ENCODE measurements at regions not wholly inside any gene's neighbourhood (a gene's known extent, or its start where the extent isn't known, plus 50 kb on each side); places are given as distances from the start of the nearest gene placed in this dataset.

DNA sequence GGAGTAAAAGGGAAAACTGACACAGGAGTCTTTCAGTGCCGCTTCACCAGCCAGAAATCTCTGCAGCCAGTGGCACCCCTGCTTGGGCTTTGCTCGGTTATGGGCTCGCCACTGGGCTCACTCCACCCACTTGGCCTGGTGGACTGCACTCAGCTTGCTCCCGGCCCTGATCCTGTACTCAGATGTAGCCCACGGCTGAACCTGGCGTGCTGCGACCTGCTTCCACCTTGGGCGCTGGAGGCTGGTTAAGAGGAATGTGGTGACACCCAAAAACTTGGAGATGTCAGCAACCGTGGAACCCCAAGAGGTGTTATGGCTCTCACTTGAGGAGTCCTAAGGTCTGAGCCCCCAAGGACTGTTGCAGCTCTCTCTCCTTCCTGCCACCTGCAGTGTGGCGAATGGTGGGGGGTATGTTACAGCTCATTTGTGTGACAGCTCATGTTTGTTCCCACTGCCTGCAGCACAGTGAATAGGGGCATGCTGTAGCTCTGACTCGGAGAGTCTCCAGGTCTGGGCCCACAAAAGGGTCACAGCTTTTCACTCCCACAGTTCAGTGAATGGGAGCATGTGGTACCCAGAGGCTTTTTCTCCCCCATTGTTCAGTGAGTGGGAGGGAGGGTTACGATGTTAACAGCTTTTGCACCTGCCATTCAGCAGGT is 1124.5 kb upstream of the ATXN8OS start:
- no peaks in the 10 kb centered on the region for H3K4me1 Mint-ChIP-seq (ENCODE audit: low read depth, unreplicated experiment)
- H3K27ac ChIP-seq (ENCODE audit: low read depth, low read length) = no peak overlapping the region
- no peaks in the 10 kb centered on the region for H3K27me3 Mint-ChIP-seq (ENCODE audit: low read depth, unreplicated experiment)
- no peaks in the 10 kb centered on the region for H4K20me1 ChIP-seq (ENCODE audit: insufficient read depth, low read length)
- H3K4me3 ChIP-seq (ENCODE audit: insufficient read depth, low read depth, low read length) = no peak overlapping the region
- TF ChIP-seq CTCF (IDR thresholded peaks at IDR 0.05; ENCODE audit: insufficient read depth, low read depth, low read length) (no peak), EZH2 (IDR thresholded peaks at IDR 0.05; ENCODE audit: insufficient read depth, low read length) (no peak)
- H3K36me3 ChIP-seq (ENCODE audit: insufficient read depth, low read length) = no peaks in the 10 kb centered on the region
- H3K79me2 ChIP-seq (ENCODE audit: insufficient read depth, low read length) = no peaks in the 10 kb centered on the region
- FAIRE-seq (no peak), DNase-seq (ENCODE audit: low read depth) (no peak)
- H3K9me3 Mint-ChIP-seq (ENCODE audit: unreplicated experiment) = no peaks in the 10 kb centered on the region
- no peak overlapping the region for H2AFZ ChIP-seq (ENCODE audit: low read depth, low read length)
- no peaks in the 10 kb centered on the region for H3K27me3 ChIP-seq (ENCODE audit: insufficient read depth, low read length)
- no peak overlapping the region for H3K9ac ChIP-seq (ENCODE audit: low read length)
- H3K9me3 ChIP-seq (ENCODE audit: insufficient read depth, low read depth, low read length) = no peaks in the 10 kb centered on the region
- no peak overlapping the region for H3K4me3 Mint-ChIP-seq (ENCODE audit: unreplicated experiment)
- no peak overlapping the region for H3K4me2 ChIP-seq (ENCODE audit: low read length)
- no peaks in the 10 kb centered on the region for H3K36me3 Mint-ChIP-seq (ENCODE audit: low read depth, unreplicated experiment)
- H3K27ac Mint-ChIP-seq (ENCODE audit: unreplicated experiment) = no peak overlapping the region
- no peaks in the 10 kb centered on the region for H3K4me1 ChIP-seq (ENCODE audit: insufficient read depth, low read length)

DNA sequence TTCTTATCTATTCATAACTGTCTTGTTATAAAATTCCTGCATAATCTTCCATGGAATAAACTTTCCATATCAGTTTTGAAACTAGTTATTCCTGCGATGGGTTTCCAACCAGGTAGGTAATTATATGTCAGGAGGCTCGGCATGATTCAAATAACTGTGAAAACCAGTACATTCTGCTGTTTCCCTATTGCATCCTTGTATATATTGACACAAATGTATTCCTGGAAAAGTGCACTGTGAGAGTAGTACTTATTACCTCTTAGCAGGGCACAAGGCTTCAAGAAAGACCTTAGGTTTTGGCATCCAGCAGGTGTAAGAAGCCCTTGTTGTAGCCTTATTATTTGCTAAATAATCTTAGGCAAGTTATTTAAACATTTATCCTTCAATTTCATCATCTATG is 1131.3 kb upstream of the ATXN8OS start:
- Histone ChIP-seq H3K4me1 (ENCODE audit: insufficient read depth, low read length) (no peaks in the 10 kb centered on the region), H4K20me1 (ENCODE audit: insufficient read depth, low read length) (no peaks in the 10 kb centered on the region), H3K4me2 (ENCODE audit: low read length) (no peak overlapping the region), H3K4me3 (ENCODE audit: insufficient read depth, low read depth, low read length) (no peak overlapping the region), H2AFZ (ENCODE audit: low read depth, low read length) (no peak overlapping the region), H3K79me2 (ENCODE audit: insufficient read depth, low read length) (no peaks in the 10 kb centered on the region), H3K27ac (ENCODE audit: low read depth, low read length) (no peak overlapping the region), H3K36me3 (ENCODE audit: insufficient read depth, low read length) (no peaks in the 10 kb centered on the region), H3K9ac (ENCODE audit: low read length) (no peak overlapping the region), H3K27me3 (ENCODE audit: insufficient read depth, low read length) (no peaks in the 10 kb centered on the region), H3K9me3 (ENCODE audit: insufficient read depth, low read depth, low read length) (no peaks in the 10 kb centered on the region)
- Mint-ChIP-seq H3K27me3 (ENCODE audit: low read depth, unreplicated experiment) (no peaks in the 10 kb centered on the region), H3K4me1 (ENCODE audit: low read depth, unreplicated experiment) (no peaks in the 10 kb centered on the region), H3K4me3 (ENCODE audit: unreplicated experiment) (no peak overlapping the region), H3K27ac (ENCODE audit: unreplicated experiment) (no peak overlapping the region), H3K36me3 (ENCODE audit: low read depth, unreplicated experiment) (no peaks in the 10 kb centered on the region), H3K9me3 (ENCODE audit: unreplicated experiment) (no peaks in the 10 kb centered on the region)
- DNase-seq (ENCODE audit: low read depth) (no peak), FAIRE-seq (no peak)
- TF ChIP-seq CTCF (IDR thresholded peaks at IDR 0.05; ENCODE audit: insufficient read depth, low read depth, low read length) = no peak
- TF ChIP-seq EZH2 (IDR thresholded peaks at IDR 0.05; ENCODE audit: insufficient read depth, low read length) = no peak

DNA sequence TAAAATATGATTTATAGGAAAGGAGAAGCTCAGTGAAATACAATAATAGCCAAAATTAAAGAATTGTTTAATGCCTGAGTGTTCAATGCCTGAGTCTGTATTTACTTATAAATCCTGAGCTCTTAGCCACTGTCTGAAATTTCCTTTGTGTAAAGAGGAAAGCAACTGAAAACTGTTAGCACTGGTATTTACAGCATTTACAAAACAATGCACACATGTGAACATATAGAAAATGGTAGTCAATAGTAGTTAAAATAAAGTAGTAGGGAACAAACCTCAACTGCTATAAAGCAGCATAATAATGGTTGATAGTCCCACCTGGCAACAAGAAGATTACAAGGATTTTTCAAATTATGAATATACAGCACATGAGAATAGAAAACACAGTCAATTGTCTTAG is 1137.1 kb upstream of the ATXN8OS start:
- Histone ChIP-seq H3K36me3 (ENCODE audit: insufficient read depth, low read length) (no peaks in the 10 kb centered on the region), H3K9ac (ENCODE audit: low read length) (no peak overlapping the region), H3K27me3 (ENCODE audit: insufficient read depth, low read length) (no peaks in the 10 kb centered on the region), H3K4me2 (ENCODE audit: low read length) (no peak overlapping the region), H2AFZ (ENCODE audit: low read depth, low read length) (no peak overlapping the region), H3K4me3 (ENCODE audit: insufficient read depth, low read depth, low read length) (no peak overlapping the region), H3K27ac (ENCODE audit: low read depth, low read length) (no peak overlapping the region), H3K9me3 (ENCODE audit: insufficient read depth, low read depth, low read length) (no peaks in the 10 kb centered on the region), H4K20me1 (ENCODE audit: insufficient read depth, low read length) (no peaks in the 10 kb centered on the region), H3K4me1 (ENCODE audit: insufficient read depth, low read length) (no peaks in the 10 kb centered on the region), H3K79me2 (ENCODE audit: insufficient read depth, low read length) (no peaks in the 10 kb centered on the region)
- Mint-ChIP-seq H3K4me1 (ENCODE audit: low read depth, unreplicated experiment) (no peaks in the 10 kb centered on the region), H3K9me3 (ENCODE audit: unreplicated experiment) (no peaks in the 10 kb centered on the region), H3K27me3 (ENCODE audit: low read depth, unreplicated experiment) (no peaks in the 10 kb centered on the region), H3K4me3 (ENCODE audit: unreplicated experiment) (no peak overlapping the region), H3K27ac (ENCODE audit: unreplicated experiment) (no peak overlapping the region), H3K36me3 (ENCODE audit: low read depth, unreplicated experiment) (no peaks in the 10 kb centered on the region)
- TF ChIP-seq EZH2 (IDR thresholded peaks at IDR 0.05; ENCODE audit: insufficient read depth, low read length) = no peak
- TF ChIP-seq CTCF (IDR thresholded peaks at IDR 0.05; ENCODE audit: insufficient read depth, low read depth, low read length) = no peak
- no peak for FAIRE-seq
- no peak for DNase-seq (ENCODE audit: low read depth)
